HFF-Myc (cell line): ENCODE measurements at regions not wholly inside any gene's neighbourhood (a gene's known extent, or its start where the extent isn't known, plus 50 kb on each side); places are given as distances from the start of the nearest gene placed in this dataset.

Experiments used
- DNase-seq: peaks from one replicate; pipeline ENCODE4 v3.0.0-alpha.2; 2011; ENCODE audit warnings: low read depth; ENCODE audit errors: extremely low read depth
- H3K4me3 ChIP-seq: replicated peaks from 2 replicates; pipeline ENCODE4 v1.5.1; 2011; ENCODE audit warnings: low read depth, mild to moderate bottlenecking, control low read depth, low read length
- TF ChIP-seq, protein P1 (sequence below): IDR thresholded peaks from 2 replicates; pipeline ENCODE4 v1.5.1; 2012; ENCODE audit warnings: mild to moderate bottlenecking, low read depth, low read length, control low read depth; ENCODE audit errors: missing control alignments

DNA sequence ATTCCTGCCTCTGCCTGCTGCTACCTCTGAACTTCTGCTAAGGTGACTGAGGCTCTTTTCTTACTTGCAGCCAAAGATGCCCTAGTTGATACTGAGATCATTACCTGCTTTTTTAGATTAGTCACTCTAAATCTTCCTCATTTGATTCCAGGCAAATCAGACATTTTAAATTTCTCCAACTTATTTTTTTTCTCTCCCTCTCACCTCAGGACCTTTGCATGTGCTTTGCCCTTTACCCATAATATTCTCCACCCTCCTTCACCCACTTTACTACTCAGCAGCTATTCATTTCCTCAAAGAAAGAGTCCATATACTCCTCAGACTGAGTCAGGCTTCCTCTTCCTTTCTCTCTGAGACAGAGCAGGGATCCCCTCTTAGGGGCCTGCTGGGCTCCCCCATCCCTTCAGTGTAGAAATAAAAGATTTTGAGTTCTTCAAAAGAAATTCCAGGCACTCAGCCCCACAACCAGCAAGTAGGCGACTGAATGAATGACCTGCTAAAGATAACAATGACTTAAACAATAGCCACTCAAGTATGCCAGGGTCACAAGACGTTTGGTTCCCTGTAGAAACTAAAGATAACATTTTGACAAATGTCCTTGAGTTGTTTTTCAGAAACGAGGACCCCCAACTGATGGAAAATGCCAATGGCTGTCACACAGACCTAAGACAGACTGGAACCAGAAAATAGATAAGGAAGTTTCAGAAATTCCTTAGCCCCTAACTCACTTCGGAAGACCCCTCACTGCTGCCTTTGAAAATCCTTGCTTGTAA is 104.2 kb downstream of the MTNR1B start:
- TF ChIP-seq, protein P1, sequence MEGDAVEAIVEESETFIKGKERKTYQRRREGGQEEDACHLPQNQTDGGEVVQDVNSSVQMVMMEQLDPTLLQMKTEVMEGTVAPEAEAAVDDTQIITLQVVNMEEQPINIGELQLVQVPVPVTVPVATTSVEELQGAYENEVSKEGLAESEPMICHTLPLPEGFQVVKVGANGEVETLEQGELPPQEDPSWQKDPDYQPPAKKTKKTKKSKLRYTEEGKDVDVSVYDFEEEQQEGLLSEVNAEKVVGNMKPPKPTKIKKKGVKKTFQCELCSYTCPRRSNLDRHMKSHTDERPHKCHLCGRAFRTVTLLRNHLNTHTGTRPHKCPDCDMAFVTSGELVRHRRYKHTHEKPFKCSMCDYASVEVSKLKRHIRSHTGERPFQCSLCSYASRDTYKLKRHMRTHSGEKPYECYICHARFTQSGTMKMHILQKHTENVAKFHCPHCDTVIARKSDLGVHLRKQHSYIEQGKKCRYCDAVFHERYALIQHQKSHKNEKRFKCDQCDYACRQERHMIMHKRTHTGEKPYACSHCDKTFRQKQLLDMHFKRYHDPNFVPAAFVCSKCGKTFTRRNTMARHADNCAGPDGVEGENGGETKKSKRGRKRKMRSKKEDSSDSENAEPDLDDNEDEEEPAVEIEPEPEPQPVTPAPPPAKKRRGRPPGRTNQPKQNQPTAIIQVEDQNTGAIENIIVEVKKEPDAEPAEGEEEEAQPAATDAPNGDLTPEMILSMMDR: no peak
- H3K4me3 ChIP-seq: no peak overlapping the region

DNA sequence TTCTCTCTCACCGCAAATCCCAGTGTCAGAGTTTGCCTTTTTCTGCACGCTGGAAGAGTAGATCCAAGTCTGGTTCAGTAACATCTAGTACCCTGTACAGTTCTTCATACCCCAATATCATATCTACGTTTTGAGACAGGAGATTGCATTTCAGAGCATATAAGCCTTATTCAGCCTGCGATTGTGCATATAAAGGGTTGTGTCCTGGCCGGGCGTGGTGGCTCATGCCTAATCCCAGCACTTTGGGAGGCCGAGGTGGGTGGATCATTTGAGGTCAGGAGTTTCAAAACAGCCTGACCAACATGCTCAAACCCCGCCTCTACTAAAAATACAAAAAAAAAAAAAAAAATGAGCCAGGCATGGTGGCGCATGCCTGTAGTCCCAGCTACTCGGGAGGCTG is 104.9 kb downstream of the MTNR1B start:
- H3K4me3 ChIP-seq: no peak overlapping the region
- TF ChIP-seq, protein P1: no peak
- DNase-seq: no peak

More for the DNA sequence above, 104.2 kb downstream of the MTNR1B start:
- no peak for DNase-seq

DNA sequence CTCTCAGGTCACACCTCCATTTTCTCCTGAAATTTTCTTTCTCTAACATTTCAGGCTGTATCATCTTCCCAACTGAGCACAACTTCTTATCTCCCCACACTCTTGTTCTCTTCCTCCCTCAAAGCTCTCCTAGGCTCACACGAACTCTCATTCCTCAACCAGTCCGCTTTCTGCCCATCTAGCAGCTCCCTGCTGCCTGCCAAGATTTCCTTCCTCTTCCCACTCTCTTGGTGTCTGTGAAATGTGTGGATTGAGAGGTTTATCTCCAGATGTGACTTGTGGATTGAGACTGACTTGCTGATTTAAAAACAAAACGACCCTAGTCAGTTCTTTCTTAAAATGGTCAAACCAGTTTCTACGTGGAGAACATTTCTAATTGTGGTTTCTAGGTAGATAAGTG is 106.3 kb downstream of the MTNR1B start:
- DNase-seq: no peak
- no peak overlapping the region for H3K4me3 ChIP-seq
- TF ChIP-seq, protein P1: no peak

DNA sequence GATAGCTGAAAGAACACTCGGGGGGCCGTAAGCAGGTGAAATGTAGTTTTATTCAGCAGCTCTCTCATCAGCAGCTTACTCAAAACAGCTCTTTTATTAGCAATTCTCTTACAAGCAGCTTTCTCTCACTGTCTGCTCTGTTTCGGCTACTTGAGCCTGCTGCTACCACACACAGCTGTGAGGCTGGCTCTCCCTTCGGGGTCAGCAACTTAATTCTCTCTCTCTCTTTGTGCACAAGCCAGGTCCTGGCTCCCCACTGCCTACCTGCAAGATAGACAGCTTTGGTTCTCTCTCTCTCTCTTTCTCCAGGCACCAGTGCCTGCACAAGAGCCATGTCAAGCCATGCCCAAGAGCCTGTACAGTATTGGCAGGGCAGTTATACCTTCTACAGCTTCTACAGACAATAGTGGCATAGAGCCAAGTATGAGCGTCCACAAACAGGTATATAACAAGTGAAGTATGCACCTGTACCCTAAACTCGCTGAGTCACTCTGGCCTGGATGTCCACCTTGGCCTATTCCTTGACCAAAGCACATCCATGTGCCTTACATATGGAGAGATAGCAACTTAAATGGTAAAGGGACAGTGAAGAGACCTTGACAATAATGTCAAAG is 110.8 kb downstream of the MTNR1B start:
- TF ChIP-seq, protein P1: no peak
- DNase-seq: no peak
- H3K4me3 ChIP-seq: no peak overlapping the region

GRCh38 chr11:93081694-93082093 is 112.2 kb downstream of the MTNR1B start:
- TF ChIP-seq, protein P1: no peak
- no peak for DNase-seq
- H3K4me3 ChIP-seq: no peak overlapping the region

DNA sequence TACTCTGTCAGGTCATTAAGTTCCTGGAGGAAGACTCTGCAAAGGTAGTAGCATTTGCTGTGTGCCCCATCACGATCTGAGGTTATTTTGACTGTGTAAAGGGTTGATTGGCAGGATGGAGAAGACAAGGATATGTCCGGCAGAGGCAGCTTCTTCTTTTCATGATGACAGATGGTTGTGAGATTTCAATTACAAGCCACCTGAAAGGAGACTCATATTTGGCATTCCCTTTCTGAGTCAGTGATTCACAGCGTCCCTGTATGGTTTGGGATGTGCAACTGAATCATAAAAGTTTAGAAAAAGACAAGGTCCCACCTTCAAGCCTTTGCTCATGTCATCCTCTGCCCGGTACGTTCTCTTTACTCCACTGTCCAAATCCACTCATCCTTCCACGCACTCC is 113.4 kb downstream of the MTNR1B start:
- H3K4me3 ChIP-seq: no peak overlapping the region
- no peak for DNase-seq
- TF ChIP-seq, protein P1: no peak
